Fibroblast of lung (primary cell): ENCODE measurements at regions not wholly inside any gene's neighbourhood (a gene's known extent, or its start where the extent isn't known, plus 50 kb on each side); places are given as distances from the start of the nearest gene placed in this dataset.

ENCODE experiments used
- CTCF ChIP-seq, 2 donors: IDR thresholded peaks in 1 of 2; conservative IDR thresholded peaks in 1 of 2; 1 replicate in 1 of 2; 2 replicates in 1 of 2; pipeline ENCODE4 v1.5.1; 2011 to 2012; ENCODE audit warnings: low read length in 2 of 2, control low read depth in 1 of 2, inconsistent platforms in 1 of 2, low read depth in 1 of 2, mild to moderate bottlenecking in 1 of 2
- EZH2 ChIP-seq: IDR thresholded peaks from 2 replicates; pipeline ENCODE4 v1.5.1; 2012; ENCODE audit warnings: low read length, control low read depth, mild to moderate bottlenecking; ENCODE audit errors: missing control alignments

- TF ChIP-seq EZH2 (no peak), CTCF (conservative IDR thresholded peaks at IDR 0.05 in 1 of 2, IDR thresholded peaks at IDR 0.05 in 1 of 2; ENCODE audit: low read depth in 1 of 2, low read length in 2 of 2) (no peak)
These were observed 1045.6 kb downstream of the GLUD2 start for GRCh38 chrX:122092978-122093377.
